ENCODE measurements at regions not wholly inside any gene's neighbourhood (a gene's known extent, or its start where the extent isn't known, plus 50 kb on each side); places are given as distances from the start of the nearest gene placed in this dataset.
A peak's percentile ranks its signal among the peaks of the same experiment; 100 is the strongest.

GRCh38 chr20:53752971-53753879 is 159.6 kb upstream of the ZNF217 start:
- DNase-seq (ENCODE audit: extremely low read depth, insufficient read length), result no peak
- TF ChIP-seq, protein P1, sequence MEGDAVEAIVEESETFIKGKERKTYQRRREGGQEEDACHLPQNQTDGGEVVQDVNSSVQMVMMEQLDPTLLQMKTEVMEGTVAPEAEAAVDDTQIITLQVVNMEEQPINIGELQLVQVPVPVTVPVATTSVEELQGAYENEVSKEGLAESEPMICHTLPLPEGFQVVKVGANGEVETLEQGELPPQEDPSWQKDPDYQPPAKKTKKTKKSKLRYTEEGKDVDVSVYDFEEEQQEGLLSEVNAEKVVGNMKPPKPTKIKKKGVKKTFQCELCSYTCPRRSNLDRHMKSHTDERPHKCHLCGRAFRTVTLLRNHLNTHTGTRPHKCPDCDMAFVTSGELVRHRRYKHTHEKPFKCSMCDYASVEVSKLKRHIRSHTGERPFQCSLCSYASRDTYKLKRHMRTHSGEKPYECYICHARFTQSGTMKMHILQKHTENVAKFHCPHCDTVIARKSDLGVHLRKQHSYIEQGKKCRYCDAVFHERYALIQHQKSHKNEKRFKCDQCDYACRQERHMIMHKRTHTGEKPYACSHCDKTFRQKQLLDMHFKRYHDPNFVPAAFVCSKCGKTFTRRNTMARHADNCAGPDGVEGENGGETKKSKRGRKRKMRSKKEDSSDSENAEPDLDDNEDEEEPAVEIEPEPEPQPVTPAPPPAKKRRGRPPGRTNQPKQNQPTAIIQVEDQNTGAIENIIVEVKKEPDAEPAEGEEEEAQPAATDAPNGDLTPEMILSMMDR (IDR thresholded peaks at IDR 0.05; ENCODE audit: insufficient read depth, low read length, poor library complexity, severe bottlenecking), result no peak
- Histone ChIP-seq H3K36me3 (ENCODE audit: control insufficient read depth, insufficient read depth, low read length) (no peaks in the 10 kb centered on the region), H3K4me3 (replicated peaks; ENCODE audit: low read depth, low read length) (no peak overlapping the region), H3K27me3 (replicated peaks; ENCODE audit: control insufficient read depth, insufficient read depth, low read length) (no peaks in the 10 kb centered on the region)

DNA sequence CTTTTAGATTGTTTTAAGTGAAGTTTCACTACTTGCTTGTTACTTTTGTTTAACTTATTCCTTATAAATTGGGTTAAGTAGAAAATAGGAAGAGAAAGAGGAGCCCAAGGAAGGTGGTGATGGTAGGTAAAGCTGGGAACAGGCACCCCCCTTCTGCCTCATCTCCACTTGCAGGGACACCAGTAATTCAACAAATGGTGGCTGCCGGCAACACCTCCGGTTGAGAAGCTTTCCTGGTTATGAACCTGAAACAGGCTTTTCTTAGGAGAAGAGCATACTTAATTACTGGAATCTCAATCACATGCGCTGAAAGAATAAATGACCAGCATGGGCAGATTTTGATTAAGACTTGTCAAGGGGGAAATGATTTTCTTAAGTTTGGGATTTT is 158.9 kb upstream of the ZNF217 start:
- Histone ChIP-seq H3K36me3 (ENCODE audit: control insufficient read depth, insufficient read depth, low read length) (no peaks in the 10 kb centered on the region), H3K4me3 (replicated peaks; ENCODE audit: low read depth, low read length) (no peak overlapping the region), H3K27me3 (replicated peaks; ENCODE audit: control insufficient read depth, insufficient read depth, low read length) (no peaks in the 10 kb centered on the region)
- TF ChIP-seq, protein P1 (IDR thresholded peaks at IDR 0.05; ENCODE audit: insufficient read depth, low read length, poor library complexity, severe bottlenecking), result no peak
- DNase-seq (ENCODE audit: extremely low read depth, insufficient read length), result no peak

DNA sequence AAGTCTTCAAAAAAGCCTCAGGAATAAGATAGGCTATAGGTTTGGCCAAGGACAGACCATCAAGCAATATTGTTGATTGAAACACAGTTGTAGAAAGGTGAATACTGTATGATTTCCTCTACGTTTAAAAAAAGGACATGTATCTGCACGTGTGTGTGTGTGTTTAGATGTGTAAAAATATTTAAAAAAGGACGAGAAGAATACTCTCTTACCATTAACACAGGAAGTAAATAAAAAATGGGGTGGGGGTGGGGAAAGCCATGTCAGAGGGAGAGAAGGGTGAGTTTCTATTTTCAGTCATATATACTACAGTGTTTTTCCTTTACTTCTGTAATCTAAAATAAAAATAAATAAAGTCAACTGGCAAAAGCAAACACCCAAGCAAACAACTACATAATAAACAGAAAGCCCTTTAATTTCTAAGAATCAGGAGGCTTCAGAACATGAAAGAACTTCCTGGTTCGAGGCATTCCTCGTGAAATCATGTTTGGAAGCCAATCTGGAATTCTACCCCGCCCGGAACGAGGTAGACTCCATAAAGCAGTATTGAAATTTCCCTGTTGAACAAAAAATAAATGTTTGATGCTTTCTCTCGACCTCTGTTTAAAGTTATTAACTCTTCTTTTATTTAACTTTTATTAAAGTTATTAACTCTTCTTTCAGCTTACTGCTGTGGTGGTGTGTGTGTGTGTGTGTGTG is 158.1 kb upstream of the ZNF217 start:
- DNase-seq (ENCODE audit: extremely low read depth, insufficient read length), result no peak
- TF ChIP-seq, protein P1 (IDR thresholded peaks at IDR 0.05; ENCODE audit: insufficient read depth, low read length, poor library complexity, severe bottlenecking), result no peak
- no peak overlapping the region for H3K4me3 ChIP-seq (replicated peaks; ENCODE audit: low read depth, low read length)
- H3K27me3 ChIP-seq (replicated peaks; ENCODE audit: control insufficient read depth, insufficient read depth, low read length), result no peaks in the 10 kb centered on the region
- H3K36me3 ChIP-seq (ENCODE audit: control insufficient read depth, insufficient read depth, low read length), result no peaks in the 10 kb centered on the region

DNA sequence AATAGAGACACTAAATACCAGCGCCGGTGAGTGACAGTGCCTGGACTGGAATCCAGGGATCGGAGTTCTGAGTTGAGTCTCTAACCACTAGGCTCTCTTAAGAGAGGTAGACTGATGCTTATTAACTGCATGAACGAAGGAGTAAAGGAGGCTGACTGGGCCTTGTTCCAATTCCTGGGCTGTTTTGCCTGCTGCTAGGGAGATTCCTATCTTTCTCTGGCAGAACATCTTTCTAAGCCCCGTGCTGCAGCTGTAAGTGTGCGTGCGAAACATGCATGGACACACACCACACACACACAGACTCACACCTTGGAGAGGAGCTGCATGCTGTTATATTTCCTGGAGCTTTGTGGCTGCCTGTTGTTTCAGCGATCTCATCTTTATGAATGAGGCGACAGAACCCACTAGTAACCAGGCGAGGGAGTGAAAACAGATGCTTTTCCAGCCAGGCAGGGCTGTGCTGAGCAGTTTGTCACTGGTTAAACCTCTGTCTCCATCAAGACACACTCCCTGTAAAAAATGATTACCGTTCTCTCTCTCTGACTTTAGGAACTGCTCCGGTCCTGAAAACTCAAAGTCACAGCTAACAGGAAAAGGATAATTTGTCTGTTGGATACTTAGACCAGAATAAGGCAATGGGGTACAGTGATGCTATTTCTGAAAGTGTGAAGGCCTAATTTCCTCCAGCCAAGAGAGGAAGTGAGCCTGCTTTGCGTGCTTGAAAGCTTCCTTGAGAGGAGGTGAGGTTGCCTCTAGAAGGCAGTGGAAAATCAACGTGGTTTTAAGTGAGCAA is 157.4 kb upstream of the ZNF217 start:
- no peaks in the 10 kb centered on the region for H3K27me3 ChIP-seq (replicated peaks; ENCODE audit: control insufficient read depth, insufficient read depth, low read length)
- TF ChIP-seq, protein P1 (IDR thresholded peaks at IDR 0.05; ENCODE audit: insufficient read depth, low read length, poor library complexity, severe bottlenecking), result no peak
- H3K4me3 ChIP-seq (replicated peaks; ENCODE audit: low read depth, low read length), result no peak overlapping the region
- no peaks in the 10 kb centered on the region for H3K36me3 ChIP-seq (ENCODE audit: control insufficient read depth, insufficient read depth, low read length)
- DNase-seq (ENCODE audit: extremely low read depth, insufficient read length), result peak; percentile 61

DNA sequence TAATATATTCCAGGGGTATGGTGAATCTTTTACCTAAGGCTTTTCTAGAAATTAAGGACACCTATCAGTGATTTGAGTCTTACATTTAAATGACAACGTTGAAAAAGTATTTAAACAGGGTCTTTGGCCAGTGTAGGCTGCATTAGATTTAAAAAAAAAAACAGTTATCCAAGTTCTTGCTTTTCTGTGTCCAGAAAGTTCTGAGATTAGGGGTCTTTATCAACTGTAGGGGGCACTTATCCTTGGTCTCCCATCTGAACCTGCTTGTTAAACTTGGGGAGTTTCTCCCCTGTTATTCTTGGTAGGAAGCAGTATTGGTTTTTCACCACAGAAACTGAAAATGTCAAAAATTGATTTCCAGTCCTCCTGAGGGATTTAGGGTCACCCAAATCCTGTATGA is 155.9 kb upstream of the ZNF217 start:
- no peaks in the 10 kb centered on the region for H3K27me3 ChIP-seq (replicated peaks; ENCODE audit: control insufficient read depth, insufficient read depth, low read length)
- no peak overlapping the region for H3K4me3 ChIP-seq (replicated peaks; ENCODE audit: low read depth, low read length)
- TF ChIP-seq, protein P1 (IDR thresholded peaks at IDR 0.05; ENCODE audit: insufficient read depth, low read length, poor library complexity, severe bottlenecking), result no peak
- no peaks in the 10 kb centered on the region for H3K36me3 ChIP-seq (ENCODE audit: control insufficient read depth, insufficient read depth, low read length)
- no peak for DNase-seq (ENCODE audit: extremely low read depth, insufficient read length)
